HG03159 (cell line): ENCODE measurements at regions not wholly inside any gene's neighbourhood (a gene's known extent, or its start where the extent isn't known, plus 50 kb on each side); places are given as distances from the start of the nearest gene placed in this dataset.
A peak's percentile ranks its signal among the peaks of the same experiment; 100 is the strongest.

Experiments
- ATAC-seq: cut with Tn5 transposase; IDR thresholded peaks from one replicate; pipeline ENCODE4 v1.9.1; 2021; ENCODE audit warnings: mild to moderate bottlenecking, moderate library complexity; ENCODE audit not compliant: unreplicated experiment

GRCh38 chr2:18427762-18428161, 132.7 kb downstream of the RDH14 start:
- ATAC-seq: no peak

GRCh38 chr2:18426174-18426573, 134.3 kb downstream of the RDH14 start:
- no peak for ATAC-seq

GRCh38 chr2:18425210-18425703, 135.2 kb downstream of the RDH14 start:
- ATAC-seq: no peak

DNA sequence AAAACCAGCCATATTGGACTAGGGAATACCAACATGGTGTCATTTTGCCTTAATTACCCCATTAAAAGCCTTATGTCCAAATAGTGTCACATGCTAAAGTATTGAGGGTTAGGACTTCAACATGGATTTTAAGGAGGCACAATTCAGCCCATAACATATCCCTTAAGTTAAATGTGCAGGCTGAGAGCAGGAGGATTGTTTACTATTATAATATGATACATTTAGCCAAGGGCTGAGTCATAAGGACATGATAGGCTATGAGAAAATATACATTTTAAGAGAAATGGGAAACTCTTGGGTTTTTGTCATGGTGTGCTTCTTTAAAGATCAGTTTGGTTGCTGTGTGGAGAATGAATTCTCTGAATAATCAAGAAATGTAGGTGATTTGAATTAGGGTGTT, 136.8 kb downstream of the RDH14 start:
- no peak for ATAC-seq

DNA sequence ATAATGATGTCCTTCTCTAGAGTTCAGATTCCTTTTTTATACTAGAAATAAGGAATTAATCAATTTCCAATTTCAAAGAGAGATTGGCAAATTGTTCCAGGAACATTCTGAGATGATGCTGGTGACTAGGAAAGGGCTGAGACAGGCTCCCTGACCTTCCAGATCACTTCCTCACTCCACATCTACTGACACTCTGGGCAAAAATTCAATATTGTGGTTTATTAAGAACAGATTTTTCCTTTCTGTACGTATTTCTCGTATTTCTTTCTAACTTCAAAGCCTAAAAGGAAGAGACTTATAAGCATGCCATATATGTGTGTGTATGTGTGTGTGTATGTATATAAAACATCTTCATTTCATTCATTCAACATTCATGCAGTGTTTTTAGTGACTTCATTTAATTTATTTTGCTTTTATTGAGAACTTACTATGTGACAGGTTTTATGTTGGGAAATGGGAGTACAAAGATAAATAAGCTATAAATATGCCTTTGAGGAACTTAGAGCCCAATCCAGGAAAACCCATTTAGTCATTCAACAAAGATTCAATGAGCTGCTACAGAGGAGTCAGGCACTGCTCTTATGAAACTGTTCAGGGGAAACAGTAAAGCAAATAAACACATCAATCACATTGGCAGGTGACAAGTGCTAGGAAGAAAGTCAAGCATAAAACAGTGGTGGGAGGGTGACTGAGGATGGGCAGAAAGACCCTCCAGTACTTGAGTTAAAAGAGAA, 137.9 kb downstream of the RDH14 start:
- no peak for ATAC-seq

- ATAC-seq: no peak
Measured at GRCh38 chr2:18413676-18414396, 146.6 kb downstream of the RDH14 start.

DNA sequence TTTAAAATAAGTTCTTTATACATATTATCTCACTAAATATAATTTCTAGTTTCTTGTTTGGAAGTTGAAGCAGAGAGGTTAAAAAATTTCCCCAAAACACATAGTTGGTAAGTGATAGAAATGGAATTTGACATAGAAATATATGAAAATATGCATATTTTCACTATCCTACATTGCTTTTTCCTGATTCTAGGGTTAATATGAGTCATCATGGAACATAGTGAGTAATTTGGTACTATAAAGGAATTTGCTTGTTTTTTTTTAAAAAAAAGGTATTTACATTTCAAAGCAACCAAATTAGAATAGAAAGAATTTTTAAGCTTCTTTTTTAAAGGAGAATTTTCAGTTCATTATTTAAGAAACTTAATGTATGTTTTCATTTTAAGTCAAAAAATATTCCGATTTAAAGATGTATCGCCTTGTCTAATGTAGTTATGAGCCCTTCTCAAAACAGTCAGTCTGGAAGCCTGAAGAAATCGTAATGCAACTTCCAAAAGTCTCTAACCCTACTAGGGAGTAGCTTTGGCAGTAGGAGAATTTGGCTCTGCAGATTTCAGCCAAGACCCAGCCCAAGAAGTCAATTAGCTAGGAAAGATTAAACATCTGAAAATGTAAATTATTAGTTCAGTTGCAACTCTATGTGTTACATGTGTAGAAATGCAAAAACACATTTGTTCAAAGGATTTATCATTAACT, 147.3 kb downstream of the RDH14 start:
- ATAC-seq: no peak

DNA sequence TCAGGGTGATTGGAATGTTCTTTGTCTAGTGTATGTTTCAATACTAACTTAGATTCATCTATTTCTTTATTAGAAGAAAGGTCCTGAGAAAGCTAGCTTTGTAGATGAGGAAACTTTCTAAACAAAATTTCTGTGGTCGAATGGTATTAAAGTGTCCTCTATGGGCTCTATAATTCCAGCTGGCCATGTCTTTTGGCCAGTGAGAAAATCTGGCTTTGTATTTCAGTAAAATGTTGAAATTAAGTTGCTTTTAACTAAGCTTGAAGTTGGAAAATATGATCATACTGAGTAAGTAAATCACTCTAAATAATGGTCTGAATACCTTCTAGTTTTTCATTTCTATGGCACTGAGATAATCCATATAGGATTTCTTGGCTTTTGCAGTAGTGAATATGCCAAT, 148.8 kb downstream of the RDH14 start:
- ATAC-seq: no peak

DNA sequence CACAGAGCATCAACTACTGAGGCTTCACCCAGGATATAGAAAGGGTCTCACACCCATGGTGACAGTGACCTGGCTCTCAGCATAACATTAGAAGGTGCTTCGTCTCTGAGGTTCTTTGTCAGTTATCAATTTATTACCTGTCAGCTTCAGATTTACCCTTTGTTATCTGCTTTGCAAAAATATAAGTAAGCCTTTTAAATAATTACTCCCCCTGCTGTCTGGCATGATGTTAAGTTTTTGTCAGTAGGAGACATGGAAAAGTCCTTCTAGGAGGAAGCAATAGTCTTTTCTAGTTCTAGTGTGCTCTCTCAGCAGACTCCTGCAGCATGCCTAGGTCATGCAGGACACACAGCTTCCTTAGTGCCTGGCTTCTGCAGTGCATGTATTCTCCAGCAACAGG, 149.9 kb downstream of the RDH14 start:
- no peak for ATAC-seq

GRCh38 chr2:18408638-18409037, 151.8 kb downstream of the RDH14 start:
- no peak for ATAC-seq

GRCh38 chr2:18406219-18406618, 154.2 kb downstream of the RDH14 start:
- ATAC-seq: no peak

DNA sequence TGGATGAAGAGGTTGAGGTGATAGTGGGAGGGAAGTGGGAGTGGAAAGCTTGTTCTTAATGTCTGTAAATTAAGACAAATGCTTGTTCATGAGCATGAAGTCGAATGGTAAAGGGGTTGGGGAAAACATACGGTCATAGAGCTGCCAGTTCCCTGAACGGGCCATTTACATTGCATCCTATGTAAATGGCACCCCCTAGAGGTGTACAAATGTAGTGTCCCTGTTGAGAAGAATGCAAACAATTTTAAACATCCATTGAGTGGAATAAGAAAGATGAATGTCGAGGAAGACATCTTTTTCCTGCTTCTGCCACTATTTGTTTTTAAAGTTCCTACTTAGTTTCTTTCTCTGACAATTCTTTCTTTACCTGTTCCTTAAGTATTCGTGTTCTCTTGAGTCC, 155.7 kb downstream of the RDH14 start:
- ATAC-seq: no peak

DNA sequence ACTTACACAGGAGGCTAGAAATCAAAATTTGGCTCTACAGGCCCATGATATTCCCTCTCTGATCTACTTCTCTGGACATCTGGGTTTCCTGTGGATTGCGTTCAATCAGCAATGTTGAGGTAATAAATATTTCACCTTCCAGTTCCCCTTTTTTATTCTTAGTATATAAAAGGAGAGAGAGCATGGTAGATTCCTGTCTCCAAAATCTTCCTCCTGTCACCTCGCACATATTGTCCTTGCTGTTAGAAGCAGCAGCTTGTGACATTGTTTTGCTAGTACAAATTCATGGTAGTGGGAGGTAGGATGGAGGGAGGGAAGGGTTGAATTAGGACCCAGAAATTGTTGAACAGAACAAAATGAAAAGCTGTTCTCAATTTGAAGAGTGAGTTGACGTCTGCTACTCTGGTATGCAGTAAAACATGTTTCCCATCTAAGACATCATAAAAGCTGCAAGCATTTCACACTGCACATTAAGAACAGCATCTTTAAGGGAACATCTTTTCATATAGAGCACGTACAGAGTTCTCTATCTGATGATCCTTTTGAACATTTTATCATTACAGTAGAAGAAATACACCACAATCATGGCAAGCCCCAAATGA, 156.4 kb downstream of the RDH14 start:
- no peak for ATAC-seq

- ATAC-seq: no peak
Measured at GRCh38 chr2:18402831-18403230, 157.6 kb downstream of the RDH14 start.

- ATAC-seq: no peak
Measured at GRCh38 chr2:18401471-18401870, 159.0 kb downstream of the RDH14 start.

GRCh38 chr2:18399601-18400000, 160.9 kb downstream of the RDH14 start:
- ATAC-seq: no peak

DNA sequence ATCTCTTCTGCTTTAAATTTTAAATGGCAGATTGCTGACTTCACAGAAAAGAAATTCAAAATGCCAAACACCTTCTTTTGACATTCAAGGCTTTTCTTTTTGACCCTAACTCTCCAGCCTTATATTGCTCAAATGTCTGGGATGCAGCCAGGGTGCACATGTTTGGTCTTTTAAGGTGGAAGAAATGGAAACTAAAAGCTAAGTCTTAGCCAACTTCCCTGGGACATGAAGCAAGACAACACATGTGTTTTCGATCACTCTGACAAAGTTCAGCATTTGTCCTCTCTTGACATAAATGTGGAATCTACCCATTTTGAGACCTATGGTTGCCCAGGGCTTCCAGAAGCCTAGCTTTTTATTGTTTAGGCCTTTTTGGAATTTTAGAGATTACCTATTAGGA, 161.6 kb downstream of the RDH14 start:
- ATAC-seq: no peak

GRCh38 chr2:18396329-18397010, 164.0 kb downstream of the RDH14 start:
- no peak for ATAC-seq

DNA sequence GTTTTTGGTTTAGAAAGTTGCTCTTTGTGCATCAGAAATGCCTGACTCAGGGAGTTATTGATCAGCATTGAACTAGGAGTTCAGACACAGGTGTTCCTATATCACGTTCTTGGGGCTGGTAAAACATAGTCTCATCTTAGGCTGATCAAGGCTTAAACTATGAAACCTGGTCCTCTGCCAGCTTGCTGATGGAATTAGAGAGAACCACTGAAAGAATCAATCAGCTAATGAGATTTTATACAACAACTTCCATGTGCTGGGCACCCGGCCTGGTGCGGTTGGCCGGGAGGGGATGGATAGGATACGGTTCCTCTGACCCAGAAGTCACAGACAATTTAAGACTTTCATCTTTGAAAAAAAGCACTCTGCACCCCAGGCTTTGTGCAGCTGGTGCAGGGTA, 164.9 kb downstream of the RDH14 start:
- no peak for ATAC-seq

GRCh38 chr2:18387441-18388206, 172.8 kb downstream of the RDH14 start:
- ATAC-seq: peak; percentile 94
